ENCODE measurements at regions not wholly inside any gene's neighbourhood (a gene's known extent, or its start where the extent isn't known, plus 50 kb on each side); places are given as distances from the start of the nearest gene placed in this dataset.

DNA sequence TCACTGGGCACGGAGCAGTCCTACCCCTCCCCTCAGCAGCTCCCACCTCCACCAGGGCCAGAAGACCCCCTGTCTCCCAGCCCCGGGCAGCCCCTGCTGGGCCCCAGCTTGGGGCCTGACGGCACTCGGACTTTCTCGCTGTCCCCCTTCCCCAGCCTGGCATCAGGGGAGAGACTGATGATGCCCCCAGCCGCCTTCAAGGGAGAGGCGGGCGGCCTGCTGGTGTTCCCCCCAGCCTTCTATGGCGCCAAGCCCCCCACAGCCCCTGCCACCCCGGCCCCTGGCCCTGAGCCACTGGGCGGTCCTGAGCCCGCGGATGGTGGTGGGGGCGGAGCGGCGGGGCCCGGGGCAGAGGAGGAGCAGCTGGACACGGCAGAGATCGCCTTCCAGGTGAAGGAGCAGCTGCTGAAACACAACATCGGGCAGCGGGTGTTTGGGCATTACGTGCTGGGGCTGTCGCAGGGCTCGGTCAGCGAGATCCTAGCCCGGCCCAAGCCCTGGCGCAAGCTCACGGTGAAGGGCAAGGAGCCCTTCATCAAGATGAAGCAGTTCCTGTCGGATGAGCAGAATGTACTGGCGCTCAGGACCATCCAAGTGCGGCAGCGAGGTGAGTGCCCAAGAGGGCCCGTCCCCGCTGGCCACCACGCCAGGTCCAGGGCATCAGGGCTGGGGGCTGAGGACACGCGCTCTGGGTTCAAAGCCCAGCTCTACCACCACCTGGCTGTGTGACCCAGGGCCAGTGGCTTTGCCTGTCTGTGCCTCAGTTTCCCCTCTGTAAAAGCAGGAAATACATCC is 58.6 kb downstream of the PHETA1 start:
- no peak for DNase-seq (ENCODE audit: low spot score)
- in situ Hi-C loops (cut with HindIII; ENCODE audit: low sequenced_read_pairs): no loop called here

DNA sequence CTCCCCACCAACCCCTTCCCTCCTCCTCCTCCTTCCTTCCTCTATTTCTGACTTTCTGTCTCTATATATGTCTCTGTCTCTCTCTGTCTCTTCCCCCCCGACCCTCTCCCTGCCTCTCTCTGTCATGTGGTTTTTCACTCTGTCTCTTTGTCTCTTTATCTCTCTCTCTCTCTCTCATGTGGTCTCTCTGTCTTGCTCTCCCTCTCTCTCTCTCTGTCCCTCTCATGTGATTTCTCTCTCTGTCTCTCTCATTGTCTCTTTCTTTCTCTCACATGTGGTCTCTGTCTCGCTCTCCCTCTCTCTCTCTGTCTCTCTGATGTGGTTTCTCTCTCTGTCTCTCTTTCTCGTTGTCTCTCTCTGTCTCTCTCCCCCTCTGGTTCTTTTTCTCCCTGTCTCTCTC is 59.3 kb downstream of the PHETA1 start:
- in situ Hi-C loops (cut with HindIII; ENCODE audit: low sequenced_read_pairs): no loop called here
- no peak for DNase-seq (ENCODE audit: low spot score)

- in situ Hi-C loops (cut with HindIII; ENCODE audit: low sequenced_read_pairs): no loop called here
- no peak for DNase-seq (ENCODE audit: low spot score)
Measured at GRCh38 chr12:111308473-111308872, 60.4 kb downstream of the PHETA1 start.

DNA sequence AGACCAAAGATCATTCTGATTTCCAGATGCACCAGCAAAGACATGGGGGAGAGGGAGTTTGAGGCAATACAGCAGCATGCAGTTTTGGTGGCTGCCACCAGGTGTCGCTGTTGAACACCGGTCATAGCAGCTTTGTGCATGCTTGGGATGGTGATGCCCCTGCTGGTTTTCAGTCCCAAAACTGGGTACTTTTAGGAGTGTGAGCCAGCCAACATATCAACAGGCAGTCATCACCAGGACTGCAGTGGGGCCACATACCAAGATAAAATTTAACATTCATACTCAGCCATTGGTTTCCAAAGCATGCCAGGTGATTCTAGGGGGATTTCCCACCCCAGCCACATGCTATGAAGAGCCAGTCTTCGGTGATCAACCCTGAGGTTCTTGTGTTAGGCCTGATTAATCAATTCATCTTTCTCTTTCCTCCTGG is 64.2 kb downstream of the PHETA1 start:
- DNase-seq (ENCODE audit: low spot score): no peak
- in situ Hi-C loops (cut with HindIII; ENCODE audit: low sequenced_read_pairs): no loop called here

DNA sequence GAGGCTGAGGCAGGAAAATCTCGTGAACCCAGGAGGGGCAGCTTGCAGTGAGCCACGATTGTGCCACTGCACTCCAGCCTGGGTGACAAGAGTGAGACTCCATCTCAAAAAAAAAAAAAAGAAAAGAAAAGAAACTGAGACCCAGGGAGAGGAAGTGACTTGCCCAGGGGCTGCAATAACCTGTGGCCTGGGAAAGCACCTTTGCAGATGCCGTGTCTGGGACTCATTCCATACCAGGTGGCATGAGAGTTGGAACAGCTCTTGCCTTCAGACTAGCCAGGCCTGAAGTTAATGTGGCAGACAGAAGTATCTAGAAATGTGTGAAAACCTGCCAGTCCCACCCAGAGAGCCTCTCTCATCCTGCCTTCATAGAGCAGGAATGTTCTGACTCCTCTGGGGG is 65.4 kb downstream of the PHETA1 start:
- in situ Hi-C loops (cut with HindIII; ENCODE audit: low sequenced_read_pairs): no loop called here
- no peak for DNase-seq (ENCODE audit: low spot score)

DNA sequence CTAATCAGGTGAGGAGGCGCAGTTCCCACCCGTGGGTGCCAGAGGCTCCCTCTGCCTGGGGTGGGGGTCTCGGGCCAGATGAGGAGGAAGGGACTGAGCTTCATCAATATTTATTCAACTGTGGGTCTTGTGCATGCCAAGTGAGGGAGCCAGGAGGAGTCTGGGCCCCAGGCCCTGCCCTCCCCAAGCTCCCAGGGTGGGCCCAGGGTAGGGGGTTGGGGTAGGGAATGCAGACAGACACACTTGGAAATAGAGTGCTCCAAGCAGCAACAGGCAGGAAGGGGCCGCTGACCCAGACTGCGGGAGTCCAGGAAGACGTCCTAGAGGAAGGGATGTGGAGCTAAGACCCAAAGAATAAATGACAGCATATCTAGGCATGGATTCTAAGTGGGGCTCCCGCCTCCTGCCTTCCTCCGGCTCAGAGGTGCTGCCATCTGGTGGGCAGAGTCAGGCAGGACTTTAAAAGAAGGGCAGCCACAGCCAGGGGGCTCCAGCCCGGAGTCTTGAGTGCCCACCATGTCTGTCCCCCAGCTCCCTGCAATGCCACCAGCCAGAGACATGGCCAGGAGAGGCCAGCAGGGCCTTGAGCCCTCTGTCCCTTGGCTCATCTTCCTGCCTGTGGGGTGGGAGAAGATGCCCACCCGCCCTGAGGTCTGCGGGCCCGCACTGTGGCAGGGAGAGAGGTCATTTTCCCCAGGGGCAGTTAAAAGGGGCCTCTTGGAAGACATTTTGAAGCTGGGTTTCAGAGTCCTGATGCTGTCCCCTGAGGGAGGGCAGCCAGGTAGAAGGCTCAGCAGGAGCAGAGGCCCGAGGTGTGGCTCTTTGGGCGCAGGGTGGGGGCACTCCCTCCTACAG is 70.1 kb downstream of the PHETA1 start:
- in situ Hi-C loops (cut with HindIII; ENCODE audit: low sequenced_read_pairs): no loop called here
- DNase-seq (ENCODE audit: low spot score): peak; percentile 53

- in situ Hi-C loops (cut with HindIII; ENCODE audit: low sequenced_read_pairs): no loop called here
- DNase-seq (ENCODE audit: low spot score): no peak
Measured at GRCh38 chr12:111297703-111298426, 71.0 kb downstream of the PHETA1 start.

DNA sequence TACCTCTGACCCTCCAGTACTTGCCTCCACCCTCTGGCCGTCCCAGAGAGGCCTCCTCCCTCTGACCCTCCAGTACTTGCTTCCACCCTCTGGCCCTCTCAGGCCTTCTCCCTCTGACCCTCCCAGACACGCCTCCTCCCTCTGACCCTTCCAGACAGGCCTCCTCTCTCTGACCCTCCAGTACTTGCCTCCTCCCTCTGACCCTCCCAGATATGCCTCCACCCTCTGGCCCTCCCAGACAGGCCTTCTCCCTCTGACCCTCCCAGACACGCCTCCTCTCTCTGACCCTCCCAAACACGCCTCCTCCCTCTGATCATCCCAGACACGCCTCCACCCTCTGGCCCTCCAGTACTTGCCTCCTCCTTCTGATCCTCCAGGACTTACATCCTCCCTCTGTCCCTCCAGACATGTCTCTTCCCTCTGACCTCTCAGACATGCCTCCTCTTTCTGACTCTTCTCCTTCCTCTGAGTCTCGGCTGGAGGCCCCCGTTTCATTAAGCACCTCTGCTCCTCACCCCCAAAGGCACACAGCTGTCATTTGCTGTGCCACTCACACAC is 71.9 kb downstream of the PHETA1 start:
- DNase-seq (ENCODE audit: low spot score): no peak
- in situ Hi-C loops (cut with HindIII; ENCODE audit: low sequenced_read_pairs): no loop called here

GRCh38 chr12:111295176-111295575 is 73.7 kb downstream of the PHETA1 start:
- DNase-seq (ENCODE audit: low spot score): no peak
- in situ Hi-C loops (cut with HindIII; ENCODE audit: low sequenced_read_pairs): no loop called here

DNA sequence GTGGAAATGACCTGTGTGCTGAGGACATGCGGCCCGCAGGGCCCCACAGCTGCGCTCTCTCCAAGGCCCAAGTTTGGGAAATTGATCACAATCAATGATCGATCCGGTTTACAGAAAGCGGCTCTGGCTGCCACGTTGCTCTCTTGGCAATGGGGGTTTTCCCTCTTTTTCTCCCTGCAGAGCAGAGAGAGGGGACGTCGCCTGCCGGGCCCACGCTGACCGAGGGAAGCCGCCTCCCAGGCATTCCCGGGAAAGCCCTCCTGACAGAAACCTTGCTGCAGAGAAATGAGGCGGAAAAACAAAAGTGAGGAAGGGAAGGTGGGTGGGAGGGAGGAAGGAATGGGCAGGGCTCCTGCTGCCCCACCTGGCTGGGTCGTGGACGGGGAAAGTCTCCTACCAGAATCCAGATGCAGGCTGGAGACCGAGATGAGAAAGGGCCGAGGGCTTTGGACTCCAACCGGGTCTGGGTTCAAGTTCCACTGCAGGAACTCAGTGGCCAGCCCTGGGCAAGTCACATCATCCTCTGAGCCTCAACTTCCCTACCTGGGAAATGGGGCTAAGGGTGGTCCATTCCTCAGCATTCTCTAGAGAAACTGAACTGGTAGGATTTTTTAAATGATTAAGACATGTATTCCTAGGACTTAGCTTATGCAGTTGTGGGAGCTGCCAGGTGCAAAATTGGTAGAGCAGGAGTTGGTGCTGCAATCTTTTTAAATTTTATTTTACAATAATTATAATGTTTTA is 75.5 kb downstream of the PHETA1 start:
- no peak for DNase-seq (ENCODE audit: low spot score)
- in situ Hi-C loops (cut with HindIII; ENCODE audit: low sequenced_read_pairs): no loop called here

DNA sequence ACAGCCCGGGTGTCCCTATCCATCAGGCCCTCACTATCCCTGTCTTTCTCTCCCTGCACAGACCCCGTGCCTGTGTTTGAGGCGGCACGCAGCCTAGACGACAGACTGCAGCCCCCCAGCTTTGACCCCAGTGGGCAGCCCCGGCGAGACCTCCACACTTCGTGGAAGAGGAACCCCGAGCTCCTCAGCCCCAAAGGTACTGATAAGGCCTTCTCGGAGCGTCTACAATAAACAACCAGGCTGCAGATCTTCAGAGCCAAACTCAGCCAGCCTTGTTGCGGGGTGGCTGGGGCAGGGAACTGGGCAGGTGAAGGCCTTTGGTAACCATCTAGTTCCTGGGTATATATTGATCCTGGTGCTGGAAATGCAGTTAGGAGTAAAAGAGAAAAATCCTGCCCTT is 77.5 kb downstream of the PHETA1 start:
- in situ Hi-C loops (cut with HindIII; ENCODE audit: low sequenced_read_pairs): no loop called here
- no peak for DNase-seq (ENCODE audit: low spot score)

GRCh38 chr12:111288771-111289170 is 80.1 kb downstream of the PHETA1 start:
- in situ Hi-C loops (cut with HindIII; ENCODE audit: low sequenced_read_pairs): no loop called here
- no peak for DNase-seq (ENCODE audit: low spot score)

GRCh38 chr12:111287125-111287900 is 81.6 kb downstream of the PHETA1 start:
- in situ Hi-C loops (cut with HindIII; ENCODE audit: low sequenced_read_pairs): no loop called here

DNA sequence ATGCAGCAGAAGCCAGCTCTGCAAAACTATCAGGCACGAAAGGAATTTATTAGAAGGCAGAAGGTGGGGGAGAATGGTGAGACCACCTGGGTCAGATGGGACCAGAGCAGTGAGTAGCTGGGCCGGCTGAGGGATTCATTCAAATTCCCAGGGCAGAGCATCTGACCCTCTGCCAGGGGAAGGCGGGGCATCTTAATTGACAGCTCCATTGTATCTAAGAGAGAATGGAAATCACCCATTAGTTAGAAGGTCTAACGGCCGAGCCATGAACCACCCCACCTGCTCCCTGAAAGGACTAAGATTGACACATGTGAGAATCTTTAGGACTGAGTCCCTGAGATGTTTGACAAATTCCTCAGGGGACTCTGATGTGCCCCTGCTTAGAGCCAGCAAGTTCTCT is 83.7 kb downstream of the PHETA1 start:
- DNase-seq (ENCODE audit: low spot score): no peak
- in situ Hi-C loops (cut with HindIII; ENCODE audit: low sequenced_read_pairs): no loop called here

More at GRCh38 chr12:111287125-111287900, 81.6 kb downstream of the PHETA1 start:
- no peak for DNase-seq (ENCODE audit: low spot score)

DNA sequence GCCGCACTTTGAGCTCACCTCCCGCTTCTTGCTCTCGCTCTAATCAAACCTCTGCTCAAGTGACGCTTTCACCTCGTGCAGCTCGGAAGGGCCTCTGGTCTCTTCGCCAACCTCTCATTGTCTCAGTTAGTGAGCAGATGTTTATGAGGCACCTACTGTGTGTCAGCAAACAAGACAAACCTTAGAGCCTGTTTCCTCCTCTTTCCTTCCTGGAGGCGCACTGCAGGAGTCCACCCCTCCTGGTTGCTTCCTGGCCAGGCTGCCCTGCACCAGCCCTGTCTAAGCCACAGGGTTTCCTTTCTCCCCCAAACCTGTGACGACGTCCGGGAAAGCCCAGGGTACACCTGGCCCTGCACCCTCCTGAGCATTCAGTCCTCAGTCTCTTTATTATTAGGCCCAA is 84.2 kb downstream of the PHETA1 start:
- no peak for DNase-seq (ENCODE audit: low spot score)
- in situ Hi-C loops (cut with HindIII; ENCODE audit: low sequenced_read_pairs): no loop called here

GRCh38 chr12:111283966-111284365 is 84.9 kb downstream of the PHETA1 start:
- DNase-seq (ENCODE audit: low spot score): no peak
- in situ Hi-C loops (cut with HindIII; ENCODE audit: low sequenced_read_pairs): no loop called here

DNA sequence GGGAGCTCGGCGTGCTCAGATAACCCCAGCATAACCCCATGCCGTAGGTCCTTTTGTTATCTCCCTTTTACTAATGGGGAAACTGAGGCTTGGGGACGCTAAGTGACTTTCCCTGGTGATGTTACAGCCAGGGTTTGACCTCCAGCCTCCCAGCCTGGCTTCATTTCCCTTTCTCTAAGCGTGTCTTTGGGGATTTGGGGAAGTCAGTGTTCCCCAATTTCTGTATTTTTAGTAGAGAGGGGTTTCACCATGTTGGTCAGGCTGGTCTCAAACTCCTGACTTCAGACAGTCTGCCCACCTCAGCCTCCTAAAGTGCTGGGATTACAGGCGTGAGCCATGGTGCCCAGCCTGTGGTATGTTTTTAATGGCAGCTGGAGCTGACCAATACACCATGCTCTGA is 85.4 kb downstream of the PHETA1 start:
- in situ Hi-C loops (cut with HindIII; ENCODE audit: low sequenced_read_pairs): no loop called here
- DNase-seq (ENCODE audit: low spot score): no peak

DNA sequence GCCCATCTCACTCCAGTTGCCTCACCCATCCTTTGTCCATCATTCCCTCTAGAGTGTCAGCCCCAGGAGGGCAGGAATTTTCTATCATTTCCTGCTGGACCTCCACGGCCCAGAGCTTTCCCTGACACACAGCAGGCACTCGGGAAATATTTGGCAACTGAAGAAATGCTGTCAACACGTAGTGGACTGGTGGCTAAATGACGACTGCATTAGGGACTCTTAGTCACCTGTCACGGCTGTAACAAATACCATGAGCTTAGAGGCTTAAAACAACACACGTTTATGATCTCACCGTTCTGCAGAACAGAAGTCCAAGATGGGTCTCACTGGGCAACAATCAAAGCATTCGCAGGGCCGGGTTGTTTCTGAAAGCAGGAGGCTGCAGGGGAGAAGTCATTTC is 91.3 kb downstream of the PHETA1 start:
- no peak for DNase-seq (ENCODE audit: low spot score)

More for the DNA sequence above, 91.3 kb downstream of the PHETA1 start:
- in situ Hi-C loops (cut with HindIII; ENCODE audit: low sequenced_read_pairs): no loop called here

Measured in G401 (cell line).